HG03108 (cell line): ENCODE measurements at regions not wholly inside any gene's neighbourhood (a gene's known extent, or its start where the extent isn't known, plus 50 kb on each side); places are given as distances from the start of the nearest gene placed in this dataset.

Experiments
- ATAC-seq: cut with Tn5 transposase; IDR thresholded peaks from one replicate; pipeline ENCODE4 v1.9.1; 2021; ENCODE audit warnings: moderate library complexity; ENCODE audit not compliant: unreplicated experiment

DNA sequence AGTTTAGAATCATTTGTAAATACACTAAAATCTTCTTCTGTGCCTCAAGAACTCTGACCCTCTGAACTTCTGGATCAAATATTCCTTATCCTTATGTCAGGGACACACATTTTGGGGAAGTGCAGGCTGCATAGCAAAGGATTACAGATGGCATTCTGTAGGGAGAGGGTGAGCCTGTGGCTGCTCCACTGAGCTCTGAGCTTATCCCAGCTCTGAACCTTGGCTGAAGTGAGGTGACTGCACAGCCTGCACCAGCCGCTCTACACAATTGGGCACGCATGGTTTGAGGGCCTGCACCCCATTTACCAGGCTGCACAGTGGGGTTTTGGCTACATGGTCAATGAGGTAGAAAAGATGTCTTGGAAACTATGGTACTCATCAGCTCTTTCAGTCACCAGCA is 251.6 kb downstream of the GALR1 start:
- ATAC-seq, result no peak

GRCh38 chr18:77505499-77505898 is 255.9 kb downstream of the GALR1 start:
- no peak for ATAC-seq

DNA sequence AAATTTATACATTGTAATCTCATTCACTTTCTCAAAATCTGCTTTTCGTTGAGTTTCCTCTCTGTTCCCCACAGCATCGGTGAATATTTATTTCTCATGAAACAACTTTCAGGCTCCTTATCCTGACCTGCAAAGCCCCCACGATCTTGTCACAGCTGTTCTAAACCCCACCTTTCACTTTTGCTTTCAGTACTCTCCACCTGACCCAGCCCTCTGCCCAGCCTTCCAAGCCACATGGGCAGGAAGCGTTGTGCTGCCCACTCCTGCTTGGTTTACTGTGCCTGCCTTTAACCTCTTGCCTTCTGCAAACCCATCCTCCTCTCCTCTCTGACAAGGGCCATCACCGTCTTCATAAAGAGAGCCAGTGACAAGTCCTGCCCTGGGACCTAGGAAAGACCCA is 262.5 kb downstream of the GALR1 start:
- no peak for ATAC-seq

DNA sequence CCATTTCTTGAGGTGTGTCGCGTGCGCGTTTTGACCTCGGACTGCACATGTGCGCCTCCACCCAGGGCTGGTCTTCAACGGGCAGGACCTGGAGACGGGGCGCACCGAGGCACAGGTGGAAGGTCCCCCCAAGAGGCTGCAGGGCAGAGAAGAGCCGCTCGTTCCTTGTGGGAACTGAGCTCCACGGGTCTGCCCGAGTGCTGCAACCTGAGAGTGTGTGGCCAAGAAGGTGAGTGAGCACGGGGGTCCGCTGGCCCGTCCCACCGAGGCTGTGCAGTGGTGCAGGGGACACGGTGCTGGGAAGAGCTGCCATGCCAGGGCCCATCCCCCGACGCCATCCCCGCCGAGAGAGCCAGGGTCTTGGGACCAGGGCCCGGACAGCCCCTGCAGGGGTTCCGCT is 268.3 kb downstream of the GALR1 start:
- ATAC-seq, result no peak

DNA sequence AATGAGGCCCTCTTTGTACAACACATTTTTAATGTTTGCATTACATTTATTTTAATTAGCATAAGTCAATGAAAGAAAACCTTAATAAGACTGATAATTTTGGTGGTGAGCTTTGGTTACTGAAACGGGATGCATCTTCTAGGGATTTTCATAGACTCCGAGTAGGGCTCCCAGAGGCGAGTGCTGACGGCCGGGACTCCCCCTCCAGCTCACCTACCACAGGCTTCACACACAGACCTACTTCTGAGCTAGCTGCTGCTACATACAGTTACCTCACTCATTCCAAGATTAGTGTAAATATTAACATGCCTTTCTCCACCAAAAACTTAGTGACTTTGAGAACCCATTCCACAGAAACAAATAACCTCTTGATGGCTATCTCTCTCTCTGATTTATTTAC is 271.1 kb downstream of the GALR1 start:
- ATAC-seq, result no peak

DNA sequence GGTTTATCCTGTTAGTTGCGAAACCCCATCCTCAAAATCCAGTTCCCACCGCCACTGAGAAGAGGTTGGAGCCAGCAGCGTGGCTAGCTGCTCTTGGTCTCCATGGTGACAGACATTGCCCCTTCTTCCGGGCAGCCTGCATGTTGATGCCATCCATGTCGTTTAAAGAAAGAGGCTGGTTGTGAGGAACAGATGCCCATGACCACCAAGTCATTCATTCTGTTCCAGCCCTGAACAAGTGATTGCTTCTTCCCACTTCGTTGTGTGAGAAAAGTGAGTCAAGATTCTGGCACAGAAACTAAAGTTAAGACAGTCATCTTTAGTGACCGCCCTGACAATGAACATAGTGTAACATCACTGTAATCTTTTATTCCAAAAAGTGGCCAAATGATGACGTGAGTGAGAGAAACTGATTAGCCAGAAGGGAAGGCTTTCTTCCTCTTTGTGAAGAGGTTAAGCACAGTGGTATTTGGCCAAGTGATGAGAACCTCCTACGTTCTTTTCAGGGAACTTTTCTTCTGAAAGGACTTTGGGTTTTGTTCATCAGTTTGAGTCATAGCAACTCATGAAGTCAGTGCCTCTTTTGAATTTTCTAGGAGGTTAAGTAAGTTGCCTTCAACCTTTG is 272.5 kb downstream of the GALR1 start:
- ATAC-seq, result no peak

GRCh38 chr18:77524909-77525308 is 275.3 kb downstream of the GALR1 start:
- no peak for ATAC-seq

DNA sequence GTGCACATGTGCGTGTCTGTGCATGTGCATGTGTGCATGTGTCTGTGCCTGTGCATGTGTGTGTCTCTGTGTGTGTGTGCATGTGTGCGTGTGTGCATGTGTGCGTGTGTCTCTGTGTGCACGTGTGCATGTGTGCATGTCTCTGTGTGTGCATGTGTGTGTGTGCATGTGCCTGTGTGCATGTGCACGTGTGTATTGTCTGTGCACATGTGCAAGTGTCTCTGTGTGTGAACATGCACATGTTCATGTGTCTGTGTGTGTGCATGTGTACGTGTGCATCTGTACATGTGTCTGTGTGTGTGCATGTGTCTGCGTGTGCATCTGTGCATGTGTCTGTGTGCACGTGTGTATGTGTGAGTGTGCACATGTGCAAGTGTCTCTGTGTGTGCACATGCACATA is 277.3 kb downstream of the GALR1 start:
- no peak for ATAC-seq

GRCh38 chr18:77528872-77529271 is 279.2 kb downstream of the GALR1 start:
- no peak for ATAC-seq

DNA sequence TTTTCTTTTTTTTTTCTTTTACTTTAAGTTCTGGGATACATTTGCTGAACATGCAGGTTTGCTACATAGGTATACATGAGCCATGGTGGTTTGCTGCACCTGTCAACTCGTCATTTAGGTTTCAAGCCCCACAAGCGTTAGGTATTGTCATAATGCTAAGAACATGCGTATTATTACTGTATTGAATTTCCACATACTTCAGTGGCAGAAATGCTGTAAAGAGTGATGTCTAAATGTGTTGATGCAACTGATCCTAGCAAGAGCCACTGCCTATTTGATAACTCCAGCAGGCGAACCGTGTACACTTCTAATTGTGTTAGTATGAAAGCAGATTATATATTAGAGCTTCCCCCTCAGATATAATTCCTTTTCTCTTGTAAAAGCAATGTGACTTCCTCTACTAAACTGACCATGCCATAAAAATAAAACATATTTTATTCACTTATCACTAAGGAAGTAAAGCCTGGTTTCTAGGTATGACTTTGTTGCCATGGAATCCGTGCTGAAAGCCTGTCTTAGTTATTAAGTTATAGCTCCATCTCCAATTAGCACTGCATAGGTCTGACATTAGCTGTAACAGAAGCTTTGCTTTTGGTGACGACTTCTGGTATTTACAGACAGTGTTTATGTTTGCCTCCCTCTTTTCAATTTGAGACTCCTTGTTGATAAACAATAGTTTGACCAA is 280.0 kb downstream of the GALR1 start:
- no peak for ATAC-seq

DNA sequence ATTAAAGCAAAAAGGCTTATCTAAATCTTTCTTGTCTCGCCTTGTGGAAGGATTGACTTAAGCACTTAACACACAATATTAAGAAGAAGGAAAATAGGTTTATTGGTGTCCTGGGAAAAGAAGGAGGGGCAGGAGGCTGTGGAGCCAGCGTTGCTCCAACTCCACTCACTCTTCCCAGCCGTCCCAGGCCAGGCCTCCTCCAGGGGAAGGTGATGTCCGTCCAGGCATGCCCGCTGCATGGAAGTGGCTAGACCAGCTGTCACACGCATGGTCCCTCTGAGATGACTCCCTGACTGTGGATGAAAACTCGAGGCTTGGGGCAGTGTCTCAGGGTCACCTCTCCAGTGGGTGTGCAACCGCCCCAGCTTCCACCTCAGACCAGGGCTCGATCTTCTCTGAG is 281.1 kb downstream of the GALR1 start:
- ATAC-seq, result no peak

DNA sequence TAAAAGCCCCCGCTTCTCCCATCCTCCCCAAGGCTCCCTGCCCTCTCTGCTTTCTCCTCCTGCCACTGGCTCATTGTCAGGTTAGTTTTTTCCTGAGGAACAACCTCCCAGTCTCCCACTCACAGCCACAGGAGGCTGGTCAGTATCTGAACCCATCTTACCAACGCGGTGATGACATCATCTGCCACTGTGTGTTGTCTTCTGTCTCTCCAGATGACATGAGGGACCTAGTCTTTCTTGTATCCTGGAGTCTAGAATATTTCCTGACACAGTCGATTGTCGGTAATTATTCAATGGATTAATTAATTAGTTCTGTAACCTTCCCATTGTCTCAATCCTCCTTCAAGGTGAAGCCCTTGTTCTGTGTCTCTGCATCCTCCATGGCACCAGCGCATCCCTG is 290.2 kb downstream of the GALR1 start:
- no peak for ATAC-seq

DNA sequence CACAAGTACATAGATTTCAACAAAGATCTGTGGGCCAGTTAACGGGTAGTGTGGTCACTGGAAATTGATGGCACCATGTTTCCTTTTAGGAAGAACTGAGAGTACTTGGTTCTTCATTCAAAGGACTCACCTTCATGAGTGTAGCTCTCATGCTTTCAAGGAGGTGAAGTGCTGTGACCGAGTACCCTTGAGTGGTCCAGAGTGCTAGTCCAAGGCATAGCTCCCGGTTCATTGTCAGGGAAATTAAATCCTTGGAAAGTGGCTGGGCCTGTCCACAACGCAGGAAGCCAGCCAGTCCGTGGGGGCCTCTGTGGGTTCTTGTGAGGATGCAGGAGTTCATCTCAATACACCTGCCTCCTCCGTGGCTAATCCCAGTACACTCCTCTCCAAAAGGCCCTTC is 295.1 kb downstream of the GALR1 start:
- ATAC-seq, result no peak

- no peak for ATAC-seq
These were observed 298.1 kb downstream of the GALR1 start for GRCh38 chr18:77547757-77548156.

- no peak for ATAC-seq
These were observed 299.3 kb downstream of the GALR1 start for GRCh38 chr18:77548790-77549420.

DNA sequence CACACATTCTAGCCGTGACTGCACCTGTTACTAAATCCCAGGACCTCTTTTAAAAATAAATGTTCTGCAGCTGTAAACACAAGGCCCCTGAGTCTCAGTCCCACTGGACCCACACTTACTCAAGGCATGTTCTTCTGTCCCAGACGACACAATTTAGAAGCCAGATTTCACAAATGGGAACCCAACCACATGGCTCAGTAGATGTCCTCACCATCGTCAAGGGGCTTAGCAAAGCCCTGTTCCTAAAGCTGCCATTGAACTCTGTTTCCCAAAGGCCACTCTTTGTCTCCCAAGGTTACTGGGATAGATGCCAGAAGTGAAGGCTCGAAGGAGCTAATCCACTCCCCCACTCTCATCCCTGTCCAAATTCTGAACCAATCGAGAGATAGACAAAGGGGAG is 301.0 kb downstream of the GALR1 start:
- no peak for ATAC-seq

- no peak for ATAC-seq
These were observed 301.4 kb downstream of the GALR1 start for GRCh38 chr18:77551055-77551454.

- ATAC-seq, result no peak
These were observed 303.3 kb downstream of the GALR1 start for GRCh38 chr18:77552945-77553344.

GRCh38 chr18:77554061-77554460 is 304.4 kb downstream of the GALR1 start:
- no peak for ATAC-seq

- no peak for ATAC-seq
These were observed 307.5 kb downstream of the GALR1 start for GRCh38 chr18:77557046-77557587.

GRCh38 chr18:77559274-77559910 is 309.7 kb downstream of the GALR1 start:
- no peak for ATAC-seq
